ENCODE measurements at regions not wholly inside any gene's neighbourhood (a gene's known extent, or its start where the extent isn't known, plus 50 kb on each side); places are given as distances from the start of the nearest gene placed in this dataset.

DNA sequence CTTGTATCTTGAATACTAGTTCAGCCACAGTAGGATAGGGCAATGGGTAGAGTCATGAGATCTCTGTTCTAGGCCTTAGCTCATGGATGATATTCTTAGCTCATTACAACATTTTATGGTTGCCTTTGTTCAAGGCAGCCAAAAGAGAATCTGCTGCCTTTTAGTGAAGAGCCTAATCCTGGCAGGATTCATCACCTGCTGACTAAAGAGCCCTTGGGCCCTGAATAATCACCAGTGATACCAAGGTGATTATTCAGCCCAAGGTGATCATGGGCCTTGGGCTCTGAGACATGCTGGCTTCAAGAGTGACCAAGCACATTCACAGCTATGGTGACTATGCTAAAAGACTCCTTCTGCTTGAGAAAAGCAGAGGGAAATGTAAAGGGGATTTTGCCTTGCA, 143.3 kb upstream of the MYO16 start:
- ChIA-PET POLR2A (no interaction called here), CTCF (ENCODE audit: low intra/inter-chr PET ratio) (no interaction called here)
- H3K4me3 ChIP-seq, result no peak overlapping the region
- H3K9me3 ChIP-seq (replicated peaks; ENCODE audit: control insufficient read depth, insufficient read depth, low read depth, low read length), result no peaks in the 10 kb centered on the region
- no peak for TF ChIP-seq E2F3 (CRISPR knock-in tag; IDR thresholded peaks at IDR 0.05)
- no peak for TF ChIP-seq DPF2 (IDR thresholded peaks at IDR 0.05)
- TF ChIP-seq ATF7 (IDR thresholded peaks at IDR 0.05), result no peak
- TF ChIP-seq BCL6 (CRISPR knock-in tag; IDR thresholded peaks at IDR 0.05), result no peak
- TF ChIP-seq NR2C2 (CRISPR knock-in tag; IDR thresholded peaks at IDR 0.05), result no peak
- TF ChIP-seq NR2C2 (tag; IDR thresholded peaks at IDR 0.05), result no peak
- no peak for TF ChIP-seq SETDB1 (IDR thresholded peaks at IDR 0.05; ENCODE audit: low read length)
- intact Hi-C loops (cut with micrococcal nuclease) (no loop called here), in situ Hi-C loops (cut with MboI) (no loop called here)
- no peaks in the 10 kb centered on the region for H3K9me1 ChIP-seq (ENCODE audit: control insufficient read depth, insufficient read depth, low read length)
- DNase-seq (ENCODE audit: extremely low read depth in 1 of 4, low spot score in 3 of 4), result no peak
- no peaks in the 10 kb centered on the region for H3K27me3 ChIP-seq (ENCODE audit: control insufficient read depth in 2 of 2, insufficient read depth in 2 of 2, low read length in 2 of 2)
- no peaks in the 10 kb centered on the region for H4K20me1 ChIP-seq (replicated peaks; ENCODE audit: control insufficient read depth, insufficient read depth, low read length)
- no peak for FAIRE-seq
- BruUV-seq (replicated peaks), result no TSS peak
- no peaks in the 10 kb centered on the region for H3K79me2 ChIP-seq (ENCODE audit: control insufficient read depth, insufficient read depth, low read length)
- H3K27ac ChIP-seq (ENCODE audit: extremely low read depth, low read depth, low read length), result no peak overlapping the region
- no peak overlapping the region for H3K4me2 ChIP-seq (ENCODE audit: insufficient read depth, low read length)
- H2AFZ ChIP-seq (ENCODE audit: low read depth, low read length), result no peak overlapping the region
- H3K9ac ChIP-seq (ENCODE audit: insufficient read depth in 1 of 2, low read depth in 2 of 2, low read length in 2 of 2), result no peak overlapping the region
- ATAC-seq, result no peak
- H3K4me1 ChIP-seq (replicated peaks in 1 of 2; ENCODE audit: control insufficient read depth in 2 of 2, insufficient read depth in 2 of 2, low read length in 2 of 2), result no peaks in the 10 kb centered on the region
- H3K36me3 ChIP-seq (ENCODE audit: control insufficient read depth, insufficient read depth, low read length), result no peaks in the 10 kb centered on the region

GRCh38 chr13:108494991-108495645, 134.3 kb upstream of the MYO16 start:
- in situ Hi-C loops (cut with MboI), result no loop called here
- H3K4me2 ChIP-seq (ENCODE audit: insufficient read depth, low read length), result peak overlapping the region; percentile 18; the same call in 1 of the 2 replicates
- no peak for TF ChIP-seq ZNF584 (CRISPR knock-in tag; IDR thresholded peaks at IDR 0.05; ENCODE audit: low read depth)
- TF ChIP-seq ZBTB7A (IDR thresholded peaks at IDR 0.05; ENCODE audit: borderline replicate concordance, control insufficient read depth, low read depth, low read length), result peak; percentile 13; the same call in 1 of the 2 replicates
- TF ChIP-seq RBFOX2 (IDR thresholded peaks at IDR 0.05; ENCODE audit: low read depth, low read length), result 0 out of 2 replicates have a peak, but pooled peaks have one; percentile 0
- no peak for TF ChIP-seq NEUROD1 (IDR thresholded peaks at IDR 0.05; ENCODE audit: borderline replicate concordance, low read depth, low read length, partially characterized antibody)
- no peaks in the 10 kb centered on the region for H4K20me1 ChIP-seq (replicated peaks; ENCODE audit: control insufficient read depth, insufficient read depth, low read length)
- intact Hi-C loops (cut with micrococcal nuclease), result no loop called here
- H3K79me2 ChIP-seq (ENCODE audit: control insufficient read depth, insufficient read depth, low read length), result no peaks in the 10 kb centered on the region; the same call in 2 of the 3 replicates
- peaks cover 0 to 5% of the 10 kb centered on the region in 2 experiments; a peak in 1 of 5 replicates for H3K4me1 ChIP-seq (replicated peaks in 1 of 2; ENCODE audit: control insufficient read depth in 2 of 2, insufficient read depth in 2 of 2, low read length in 2 of 2)
- DNase-seq (ENCODE audit: extremely low read depth in 1 of 4, low spot score in 3 of 4) (peak in 1 of 4 experiments; percentile 6), ATAC-seq (peak; percentile 23; the same call in 2 of the 3 replicates), FAIRE-seq (no peak)
- CTCF ChIA-PET (ENCODE audit: low intra/inter-chr PET ratio), result no interaction called here
- no TSS peak for BruUV-seq (replicated peaks)
- H3K9me3 ChIP-seq (replicated peaks; ENCODE audit: control insufficient read depth, insufficient read depth, low read depth, low read length), result no peaks in the 10 kb centered on the region
- no peaks in the 10 kb centered on the region for H3K36me3 ChIP-seq (ENCODE audit: control insufficient read depth, insufficient read depth, low read length)
- H3K9me1 ChIP-seq (ENCODE audit: control insufficient read depth, insufficient read depth, low read length), result no peaks in the 10 kb centered on the region
- peak overlapping the region; percentile 42 for H3K4me3 ChIP-seq
- peak overlapping the region in 1 of 2 experiments; percentile 47; a peak in 1 of 4 replicates for H3K9ac ChIP-seq (ENCODE audit: insufficient read depth in 1 of 2, low read depth in 2 of 2, low read length in 2 of 2)
- peak overlapping the region; percentile 51; the same call in 1 of the 2 replicates for H2AFZ ChIP-seq (ENCODE audit: low read depth, low read length)
- no peaks in the 10 kb centered on the region for H3K27me3 ChIP-seq (ENCODE audit: control insufficient read depth in 2 of 2, insufficient read depth in 2 of 2, low read length in 2 of 2)
- whole genome bisulfite sequencing (ENCODE audit: insufficient coverage, low coverage, missing lambda C conversion rate), result 30% methylated on average over 19 of the region's 40 CpGs
- peak overlapping the region; percentile 26; the same call in 1 of the 3 replicates for H3K27ac ChIP-seq (ENCODE audit: extremely low read depth, low read depth, low read length)
- POLR2A ChIA-PET, result interaction anchor here (0.6 kb wide), 1 partner anchor 36 kb away, joined by 3 read pairs; no protein-coding TSS in a partner anchor

Data from K562 (cell line).